GM12878 (cell line): ENCODE measurements at regions not wholly inside any gene's neighbourhood (a gene's known extent, or its start where the extent isn't known, plus 50 kb on each side); places are given as distances from the start of the nearest gene placed in this dataset.

ENCODE experiments used
- BCL3 ChIP-seq: IDR thresholded peaks from 2 replicates; pipeline ENCODE4 v1.6.1; 2011; ENCODE audit warnings: borderline replicate concordance, low read depth, mild to moderate bottlenecking, moderate library complexity, low read length; ENCODE audit not compliant: insufficient read depth, poor library complexity, severe bottlenecking
- CBX5 ChIP-seq: sonication (generic); IDR thresholded peaks from 2 replicates; pipeline ENCODE4 v1.6.1; 2016; ENCODE audit warnings: low read depth, moderate library complexity, mild to moderate bottlenecking, inconsistent platforms
- CUX1 ChIP-seq: IDR thresholded peaks from 2 replicates; pipeline ENCODE4 v1.6.1; 2012; ENCODE audit warnings: improper control_type of control experiment, low read depth, low read length; ENCODE audit not compliant: insufficient replicate concordance
- ESRRA ChIP-seq: IDR thresholded peaks from 2 replicates; pipeline ENCODE4 v1.6.1; 2012; ENCODE audit warnings: mild to moderate bottlenecking, low read length, improper control_type of control experiment
- LARP7 ChIP-seq: fragments of 450-650 bp; IDR thresholded peaks from 2 replicates; pipeline ENCODE4 v1.6.1; 2017; ENCODE audit warnings: mild to moderate bottlenecking
- NR2F1 ChIP-seq: fragments of 450-650 bp; conservative IDR thresholded peaks from 2 replicates; pipeline ENCODE4 v1.6.1; 2017; ENCODE audit warnings: mild to moderate bottlenecking
- SIN3A ChIP-seq: IDR thresholded peaks from 2 replicates; pipeline ENCODE4 v1.6.1; 2012; ENCODE audit warnings: low read depth, low read length, improper control_type of control experiment
- TF ChIP-seq, protein P1 (sequence below): IDR thresholded peaks from 2 replicates; pipeline ENCODE4 v1.6.1; 2012; ENCODE audit warnings: low read depth, low read length, improper control_type of control experiment
- TF ChIP-seq, protein P2 (sequence below): IDR thresholded peaks from 2 replicates; pipeline ENCODE4 v1.6.1; 2012; ENCODE audit warnings: low read length, inconsistent platforms
- TF ChIP-seq, protein P3 (sequence below), 3 experiments: IDR thresholded peaks in 2 of 3; conservative IDR thresholded peaks in 1 of 3; 2 replicates each; pipeline ENCODE4 v1.5.1; 2011; ENCODE audit warnings: low read depth in 3 of 3, low read length in 3 of 3, mild to moderate bottlenecking in 3 of 3, control low read depth in 2 of 3, moderate library complexity in 2 of 3, inconsistent platforms in 1 of 3, mixed read lengths in 1 of 3; ENCODE audit not compliant: control insufficient read depth in 2 of 3, insufficient read depth in 1 of 3; ENCODE audit errors: extremely low read depth in 1 of 3

- TF ChIP-seq BCL3 (no peak), LARP7 (no peak), CUX1 (no peak), CBX5 (no peak), ESRRA (no peak), NR2F1 (no peak), SIN3A (no peak)
- TF ChIP-seq, protein P1, sequence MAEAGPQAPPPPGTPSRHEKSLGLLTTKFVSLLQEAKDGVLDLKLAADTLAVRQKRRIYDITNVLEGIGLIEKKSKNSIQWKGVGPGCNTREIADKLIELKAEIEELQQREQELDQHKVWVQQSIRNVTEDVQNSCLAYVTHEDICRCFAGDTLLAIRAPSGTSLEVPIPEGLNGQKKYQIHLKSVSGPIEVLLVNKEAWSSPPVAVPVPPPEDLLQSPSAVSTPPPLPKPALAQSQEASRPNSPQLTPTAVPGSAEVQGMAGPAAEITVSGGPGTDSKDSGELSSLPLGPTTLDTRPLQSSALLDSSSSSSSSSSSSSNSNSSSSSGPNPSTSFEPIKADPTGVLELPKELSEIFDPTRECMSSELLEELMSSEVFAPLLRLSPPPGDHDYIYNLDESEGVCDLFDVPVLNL, result no peak
- TF ChIP-seq, protein P2, sequence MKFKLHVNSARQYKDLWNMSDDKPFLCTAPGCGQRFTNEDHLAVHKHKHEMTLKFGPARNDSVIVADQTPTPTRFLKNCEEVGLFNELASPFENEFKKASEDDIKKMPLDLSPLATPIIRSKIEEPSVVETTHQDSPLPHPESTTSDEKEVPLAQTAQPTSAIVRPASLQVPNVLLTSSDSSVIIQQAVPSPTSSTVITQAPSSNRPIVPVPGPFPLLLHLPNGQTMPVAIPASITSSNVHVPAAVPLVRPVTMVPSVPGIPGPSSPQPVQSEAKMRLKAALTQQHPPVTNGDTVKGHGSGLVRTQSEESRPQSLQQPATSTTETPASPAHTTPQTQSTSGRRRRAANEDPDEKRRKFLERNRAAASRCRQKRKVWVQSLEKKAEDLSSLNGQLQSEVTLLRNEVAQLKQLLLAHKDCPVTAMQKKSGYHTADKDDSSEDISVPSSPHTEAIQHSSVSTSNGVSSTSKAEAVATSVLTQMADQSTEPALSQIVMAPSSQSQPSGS, result no peak
- TF ChIP-seq, protein P3, sequence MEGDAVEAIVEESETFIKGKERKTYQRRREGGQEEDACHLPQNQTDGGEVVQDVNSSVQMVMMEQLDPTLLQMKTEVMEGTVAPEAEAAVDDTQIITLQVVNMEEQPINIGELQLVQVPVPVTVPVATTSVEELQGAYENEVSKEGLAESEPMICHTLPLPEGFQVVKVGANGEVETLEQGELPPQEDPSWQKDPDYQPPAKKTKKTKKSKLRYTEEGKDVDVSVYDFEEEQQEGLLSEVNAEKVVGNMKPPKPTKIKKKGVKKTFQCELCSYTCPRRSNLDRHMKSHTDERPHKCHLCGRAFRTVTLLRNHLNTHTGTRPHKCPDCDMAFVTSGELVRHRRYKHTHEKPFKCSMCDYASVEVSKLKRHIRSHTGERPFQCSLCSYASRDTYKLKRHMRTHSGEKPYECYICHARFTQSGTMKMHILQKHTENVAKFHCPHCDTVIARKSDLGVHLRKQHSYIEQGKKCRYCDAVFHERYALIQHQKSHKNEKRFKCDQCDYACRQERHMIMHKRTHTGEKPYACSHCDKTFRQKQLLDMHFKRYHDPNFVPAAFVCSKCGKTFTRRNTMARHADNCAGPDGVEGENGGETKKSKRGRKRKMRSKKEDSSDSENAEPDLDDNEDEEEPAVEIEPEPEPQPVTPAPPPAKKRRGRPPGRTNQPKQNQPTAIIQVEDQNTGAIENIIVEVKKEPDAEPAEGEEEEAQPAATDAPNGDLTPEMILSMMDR (IDR thresholded peaks at IDR 0.05 in 2 of 3, conservative IDR thresholded peaks at IDR 0.05 in 1 of 3; ENCODE audit: control insufficient read depth in 2 of 3, extremely low read depth in 1 of 3, insufficient read depth in 1 of 3, low read depth in 3 of 3, low read length in 3 of 3), result no peak
These were observed 332.1 kb upstream of the CDH20 start (continued) for GRCh38 chr18:61001138-61001537.
